ENCODE measurements at regions not wholly inside any gene's neighbourhood (a gene's known extent, or its start where the extent isn't known, plus 50 kb on each side); places are given as distances from the start of the nearest gene placed in this dataset.

DNA sequence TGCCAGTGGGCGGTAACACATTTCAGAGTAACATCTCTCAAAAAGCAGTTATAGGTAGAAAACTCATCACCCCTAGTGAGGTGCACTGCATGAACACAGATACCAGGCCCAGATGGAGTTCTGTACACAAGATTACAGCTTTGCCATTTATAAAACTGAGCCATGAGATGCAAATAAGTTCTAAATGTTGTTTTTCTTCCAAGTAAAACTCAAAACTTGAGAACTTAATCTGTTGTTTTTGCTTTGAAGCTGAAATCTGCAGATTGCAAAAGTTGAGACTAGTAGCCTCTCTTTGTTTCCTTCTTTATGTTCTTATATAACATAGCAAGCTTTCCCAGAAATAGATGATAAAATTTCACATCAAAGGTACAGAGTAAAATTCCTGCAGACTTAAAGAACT is 434.1 kb downstream of the PLK2 start:
- no peak for TF ChIP-seq Cebpa-rat (IDR thresholded peaks at IDR 0.05)
- Histone ChIP-seq H3K27ac (no peak overlapping the region), H3K4me1 (no peaks in the 10 kb centered on the region), H3K27me3 (no peaks in the 10 kb centered on the region), H4K20me1 (no peaks in the 10 kb centered on the region), H3K4me2 (no peak overlapping the region), H3K9ac (no peak overlapping the region), H3K4me3 (no peak overlapping the region), H3K9me3 (no peaks in the 10 kb centered on the region), H3K36me3 (no peaks in the 10 kb centered on the region)

GRCh38 chr5:58024151-58024550 is 435.7 kb downstream of the PLK2 start:
- no peaks in the 10 kb centered on the region for H3K9me3 ChIP-seq
- no peak overlapping the region for H3K27ac ChIP-seq
- H3K4me2 ChIP-seq, result no peak overlapping the region
- TF ChIP-seq Cebpa-rat (IDR thresholded peaks at IDR 0.05), result no peak
- H3K9ac ChIP-seq, result no peak overlapping the region
- no peaks in the 10 kb centered on the region for H3K36me3 ChIP-seq
- H4K20me1 ChIP-seq, result no peaks in the 10 kb centered on the region
- H3K4me1 ChIP-seq, result no peaks in the 10 kb centered on the region
- no peak overlapping the region for H3K4me3 ChIP-seq
- H3K27me3 ChIP-seq, result no peaks in the 10 kb centered on the region

GRCh38 chr5:58022055-58022454 is 437.8 kb downstream of the PLK2 start:
- Histone ChIP-seq H4K20me1 (no peaks in the 10 kb centered on the region), H3K4me1 (no peaks in the 10 kb centered on the region), H3K9ac (no peak overlapping the region), H3K4me3 (no peak overlapping the region), H3K27ac (no peak overlapping the region), H3K9me3 (no peaks in the 10 kb centered on the region), H3K4me2 (no peak overlapping the region), H3K36me3 (no peaks in the 10 kb centered on the region), H3K27me3 (no peaks in the 10 kb centered on the region)
- no peak for TF ChIP-seq Cebpa-rat (IDR thresholded peaks at IDR 0.05)

GRCh38 chr5:58021466-58021865 is 438.4 kb downstream of the PLK2 start:
- Histone ChIP-seq H3K36me3 (no peaks in the 10 kb centered on the region), H4K20me1 (no peaks in the 10 kb centered on the region), H3K27me3 (no peaks in the 10 kb centered on the region), H3K9me3 (no peaks in the 10 kb centered on the region), H3K4me2 (no peak overlapping the region), H3K9ac (no peak overlapping the region), H3K4me1 (no peaks in the 10 kb centered on the region), H3K4me3 (no peak overlapping the region), H3K27ac (no peak overlapping the region)
- no peak for TF ChIP-seq Cebpa-rat (IDR thresholded peaks at IDR 0.05)

- Histone ChIP-seq H3K9ac (no peak overlapping the region), H3K27me3 (no peaks in the 10 kb centered on the region), H3K4me1 (no peaks in the 10 kb centered on the region), H3K4me2 (no peak overlapping the region), H4K20me1 (no peaks in the 10 kb centered on the region), H3K4me3 (no peak overlapping the region), H3K9me3 (no peaks in the 10 kb centered on the region), H3K27ac (no peak overlapping the region), H3K36me3 (no peaks in the 10 kb centered on the region)
- no peak for TF ChIP-seq Cebpa-rat (IDR thresholded peaks at IDR 0.05)
Measured at GRCh38 chr5:58019614-58020013, 440.3 kb downstream of the PLK2 start.

DNA sequence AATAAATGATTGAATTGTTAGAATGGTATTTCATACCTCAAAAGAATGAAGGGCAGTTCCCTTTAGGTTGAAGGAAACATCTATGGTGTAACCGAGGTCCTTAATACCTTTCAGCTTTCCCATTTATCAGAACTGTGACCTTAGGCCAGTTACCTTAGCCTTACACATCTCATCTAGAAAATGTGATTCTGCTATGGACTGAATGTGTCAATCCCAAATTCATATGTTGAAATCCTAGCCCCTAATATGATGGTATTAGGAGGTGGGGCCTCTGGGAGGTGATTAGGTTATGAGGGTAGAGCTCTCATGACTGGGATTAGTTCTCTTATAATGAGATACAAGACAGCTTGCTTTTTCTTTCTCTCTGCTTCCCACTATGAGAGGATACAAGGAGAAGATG is 441.9 kb downstream of the PLK2 start:
- Histone ChIP-seq H3K4me2 (no peak overlapping the region), H3K27me3 (no peaks in the 10 kb centered on the region), H4K20me1 (no peaks in the 10 kb centered on the region), H3K9ac (no peak overlapping the region), H3K4me3 (no peak overlapping the region), H3K36me3 (no peaks in the 10 kb centered on the region), H3K9me3 (no peaks in the 10 kb centered on the region), H3K4me1 (no peaks in the 10 kb centered on the region), H3K27ac (no peak overlapping the region)
- no peak for TF ChIP-seq Cebpa-rat (IDR thresholded peaks at IDR 0.05)

- Histone ChIP-seq H3K4me3 (no peak overlapping the region), H3K4me1 (no peaks in the 10 kb centered on the region), H3K36me3 (no peaks in the 10 kb centered on the region), H4K20me1 (no peaks in the 10 kb centered on the region), H3K27ac (no peak overlapping the region), H3K4me2 (no peak overlapping the region), H3K9me3 (no peaks in the 10 kb centered on the region), H3K27me3 (no peaks in the 10 kb centered on the region), H3K9ac (no peak overlapping the region)
- TF ChIP-seq Cebpa-rat (IDR thresholded peaks at IDR 0.05), result no peak
Measured at GRCh38 chr5:58016877-58017276, 443.0 kb downstream of the PLK2 start.

DNA sequence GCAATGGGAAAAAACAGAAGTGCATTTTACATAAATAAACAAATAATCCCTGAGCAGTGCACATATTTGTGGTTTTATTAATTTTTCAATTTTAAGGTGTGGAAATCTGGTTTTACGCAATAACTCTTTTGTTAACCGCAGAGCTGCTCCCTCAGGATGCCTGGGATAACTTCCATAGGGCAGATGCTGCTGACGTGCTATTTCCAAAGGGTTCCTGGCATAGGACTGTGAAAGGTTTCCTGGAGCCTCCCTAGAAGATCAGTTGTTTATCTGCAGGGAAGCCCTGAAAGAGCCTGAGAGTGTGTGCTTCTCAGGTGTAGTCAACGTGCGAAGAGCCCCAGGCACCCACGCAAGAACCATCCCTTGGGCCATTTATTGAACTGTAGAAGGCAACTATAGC is 443.5 kb downstream of the PLK2 start:
- Histone ChIP-seq H3K27ac (no peak overlapping the region), H4K20me1 (no peaks in the 10 kb centered on the region), H3K27me3 (no peaks in the 10 kb centered on the region), H3K9ac (no peak overlapping the region), H3K9me3 (no peaks in the 10 kb centered on the region), H3K4me3 (no peak overlapping the region), H3K4me1 (no peaks in the 10 kb centered on the region), H3K36me3 (no peaks in the 10 kb centered on the region), H3K4me2 (no peak overlapping the region)
- no peak for TF ChIP-seq Cebpa-rat (IDR thresholded peaks at IDR 0.05)

DNA sequence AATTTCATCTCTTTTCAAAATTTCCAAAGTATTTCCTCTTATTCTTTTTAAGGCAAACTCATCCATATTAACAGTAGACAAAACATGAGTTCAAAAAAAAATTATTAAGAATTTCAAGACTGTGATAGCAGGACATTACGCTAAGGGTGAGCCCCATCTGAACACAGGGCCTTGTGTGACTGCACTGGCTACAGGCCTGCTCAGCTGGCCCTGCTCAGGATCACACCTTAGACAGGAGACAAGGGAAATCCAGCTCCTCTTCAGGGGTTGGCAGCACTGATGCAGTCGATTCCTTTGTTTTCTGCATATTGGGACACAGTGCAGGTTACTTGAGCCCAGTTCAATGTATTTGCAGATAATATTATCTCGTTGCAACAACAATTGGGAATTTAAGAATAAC is 444.7 kb downstream of the PLK2 start:
- no peak for TF ChIP-seq Cebpa-rat (IDR thresholded peaks at IDR 0.05)
- no peak overlapping the region for H3K4me2 ChIP-seq
- no peak overlapping the region for H3K4me3 ChIP-seq
- H3K4me1 ChIP-seq, result no peaks in the 10 kb centered on the region
- no peaks in the 10 kb centered on the region for H3K36me3 ChIP-seq
- no peak overlapping the region for H3K27ac ChIP-seq
- H3K9ac ChIP-seq, result no peak overlapping the region
- H3K27me3 ChIP-seq, result no peaks in the 10 kb centered on the region
- H3K9me3 ChIP-seq, result no peaks in the 10 kb centered on the region
- no peaks in the 10 kb centered on the region for H4K20me1 ChIP-seq

- H3K4me3 ChIP-seq, result no peak overlapping the region
- H3K9me3 ChIP-seq, result no peaks in the 10 kb centered on the region
- no peaks in the 10 kb centered on the region for H3K4me1 ChIP-seq
- H3K36me3 ChIP-seq, result no peaks in the 10 kb centered on the region
- H3K27me3 ChIP-seq, result no peaks in the 10 kb centered on the region
- TF ChIP-seq Cebpa-rat (IDR thresholded peaks at IDR 0.05), result no peak
- H3K9ac ChIP-seq, result no peak overlapping the region
- no peaks in the 10 kb centered on the region for H4K20me1 ChIP-seq
- no peak overlapping the region for H3K4me2 ChIP-seq
- H3K27ac ChIP-seq, result no peak overlapping the region
Measured at GRCh38 chr5:58013542-58014258, 446.2 kb downstream of the PLK2 start.

DNA sequence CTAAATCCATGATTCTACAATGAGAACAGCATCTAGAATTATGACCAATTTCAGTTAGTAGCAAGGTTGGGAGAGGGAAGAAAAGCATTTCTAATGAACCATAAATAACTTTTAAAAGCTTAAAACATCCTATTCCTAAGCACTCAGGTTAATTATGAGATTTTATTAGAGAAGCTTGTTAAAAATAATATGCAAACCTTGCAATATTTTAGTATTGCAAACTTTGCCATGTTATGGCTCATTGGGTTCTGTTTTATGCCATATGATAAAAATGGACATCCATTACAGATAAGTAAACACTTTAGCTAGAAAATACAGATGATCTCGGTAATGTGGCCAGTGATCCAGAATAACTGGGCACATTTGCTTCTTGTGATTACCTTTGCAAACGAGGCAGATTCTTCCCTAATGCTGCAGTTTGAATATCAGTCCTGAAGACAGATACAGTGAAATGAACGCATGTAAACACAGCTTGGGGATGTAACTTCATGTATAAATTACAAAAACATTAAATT is 447.0 kb downstream of the PLK2 start:
- Histone ChIP-seq H3K9ac (no peak overlapping the region), H4K20me1 (no peaks in the 10 kb centered on the region), H3K27ac (no peak overlapping the region), H3K36me3 (no peaks in the 10 kb centered on the region), H3K4me2 (no peak overlapping the region), H3K4me3 (no peak overlapping the region), H3K9me3 (no peaks in the 10 kb centered on the region), H3K4me1 (no peaks in the 10 kb centered on the region), H3K27me3 (no peaks in the 10 kb centered on the region)
- no peak for TF ChIP-seq Cebpa-rat (IDR thresholded peaks at IDR 0.05)

Measured in BLaER1 (cell line).